ENCODE measurements at regions not wholly inside any gene's neighbourhood (a gene's known extent, or its start where the extent isn't known, plus 50 kb on each side); places are given as distances from the start of the nearest gene placed in this dataset.

- TF ChIP-seq, protein P1, sequence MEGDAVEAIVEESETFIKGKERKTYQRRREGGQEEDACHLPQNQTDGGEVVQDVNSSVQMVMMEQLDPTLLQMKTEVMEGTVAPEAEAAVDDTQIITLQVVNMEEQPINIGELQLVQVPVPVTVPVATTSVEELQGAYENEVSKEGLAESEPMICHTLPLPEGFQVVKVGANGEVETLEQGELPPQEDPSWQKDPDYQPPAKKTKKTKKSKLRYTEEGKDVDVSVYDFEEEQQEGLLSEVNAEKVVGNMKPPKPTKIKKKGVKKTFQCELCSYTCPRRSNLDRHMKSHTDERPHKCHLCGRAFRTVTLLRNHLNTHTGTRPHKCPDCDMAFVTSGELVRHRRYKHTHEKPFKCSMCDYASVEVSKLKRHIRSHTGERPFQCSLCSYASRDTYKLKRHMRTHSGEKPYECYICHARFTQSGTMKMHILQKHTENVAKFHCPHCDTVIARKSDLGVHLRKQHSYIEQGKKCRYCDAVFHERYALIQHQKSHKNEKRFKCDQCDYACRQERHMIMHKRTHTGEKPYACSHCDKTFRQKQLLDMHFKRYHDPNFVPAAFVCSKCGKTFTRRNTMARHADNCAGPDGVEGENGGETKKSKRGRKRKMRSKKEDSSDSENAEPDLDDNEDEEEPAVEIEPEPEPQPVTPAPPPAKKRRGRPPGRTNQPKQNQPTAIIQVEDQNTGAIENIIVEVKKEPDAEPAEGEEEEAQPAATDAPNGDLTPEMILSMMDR (IDR thresholded peaks at IDR 0.05), result no peak
- Mint-ChIP-seq H3K36me3 (ENCODE audit: unreplicated experiment) (no peaks in the 10 kb centered on the region), H3K9me3 (ENCODE audit: unreplicated experiment) (peaks cover 44% of the 10 kb centered on the region), H3K27me3 (ENCODE audit: unreplicated experiment) (no peaks in the 10 kb centered on the region), H3K4me1 (ENCODE audit: unreplicated experiment) (no peaks in the 10 kb centered on the region), H3K27ac (ENCODE audit: unreplicated experiment) (no peak overlapping the region), H3K4me3 (ENCODE audit: unreplicated experiment) (no peak overlapping the region)
- DNase-seq (ENCODE audit: extremely low spot score, unreplicated experiment), result no peak
Observed at GRCh38 chr15:23750179-23750578, 63.1 kb upstream of the NDN start.

DNA sequence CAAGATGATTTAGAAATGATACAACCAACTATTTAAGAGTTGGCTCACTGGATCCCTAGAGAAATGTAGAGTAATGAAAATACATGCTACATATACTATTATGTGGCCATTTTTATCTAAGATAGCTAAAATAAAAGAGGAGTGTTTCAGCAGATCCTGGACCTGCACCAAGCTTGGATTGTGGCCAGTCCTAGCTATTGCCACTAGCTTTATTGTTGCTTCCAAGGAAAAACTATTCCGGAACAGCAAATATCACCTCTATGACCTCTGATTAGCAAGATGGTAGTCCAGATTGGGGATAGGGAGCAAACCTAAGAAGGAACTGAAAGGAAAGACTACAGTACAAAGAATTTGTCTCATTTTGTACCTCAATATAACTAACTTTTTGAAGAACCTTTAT is 63.7 kb upstream of the NDN start:
- no peaks in the 10 kb centered on the region for H3K36me3 Mint-ChIP-seq (ENCODE audit: unreplicated experiment)
- TF ChIP-seq, protein P1 (IDR thresholded peaks at IDR 0.05), result no peak
- H3K4me3 Mint-ChIP-seq (ENCODE audit: unreplicated experiment), result no peak overlapping the region
- H3K27me3 Mint-ChIP-seq (ENCODE audit: unreplicated experiment), result no peaks in the 10 kb centered on the region
- peaks cover 44% of the 10 kb centered on the region for H3K9me3 Mint-ChIP-seq (ENCODE audit: unreplicated experiment)
- no peaks in the 10 kb centered on the region for H3K4me1 Mint-ChIP-seq (ENCODE audit: unreplicated experiment)
- H3K27ac Mint-ChIP-seq (ENCODE audit: unreplicated experiment), result no peak overlapping the region
- DNase-seq (ENCODE audit: extremely low spot score, unreplicated experiment), result no peak

GRCh38 chr15:23753248-23753647 is 66.1 kb upstream of the NDN start:
- TF ChIP-seq, protein P1 (IDR thresholded peaks at IDR 0.05), result no peak
- Mint-ChIP-seq H3K27me3 (ENCODE audit: unreplicated experiment) (no peaks in the 10 kb centered on the region), H3K9me3 (ENCODE audit: unreplicated experiment) (peaks cover 54% of the 10 kb centered on the region), H3K4me1 (ENCODE audit: unreplicated experiment) (no peaks in the 10 kb centered on the region), H3K4me3 (ENCODE audit: unreplicated experiment) (no peak overlapping the region), H3K36me3 (ENCODE audit: unreplicated experiment) (no peaks in the 10 kb centered on the region), H3K27ac (ENCODE audit: unreplicated experiment) (no peak overlapping the region)
- no peak for DNase-seq (ENCODE audit: extremely low spot score, unreplicated experiment)

- TF ChIP-seq, protein P1 (IDR thresholded peaks at IDR 0.05), result no peak
- no peak for DNase-seq (ENCODE audit: extremely low spot score, unreplicated experiment)
- no peaks in the 10 kb centered on the region for H3K4me1 Mint-ChIP-seq (ENCODE audit: unreplicated experiment)
- no peak overlapping the region for H3K27ac Mint-ChIP-seq (ENCODE audit: unreplicated experiment)
- H3K4me3 Mint-ChIP-seq (ENCODE audit: unreplicated experiment), result no peak overlapping the region
- peaks cover 50% of the 10 kb centered on the region for H3K9me3 Mint-ChIP-seq (ENCODE audit: unreplicated experiment)
- H3K36me3 Mint-ChIP-seq (ENCODE audit: unreplicated experiment), result no peaks in the 10 kb centered on the region
- H3K27me3 Mint-ChIP-seq (ENCODE audit: unreplicated experiment), result no peaks in the 10 kb centered on the region
Observed at GRCh38 chr15:23758891-23759290, 71.8 kb upstream of the NDN start.

DNA sequence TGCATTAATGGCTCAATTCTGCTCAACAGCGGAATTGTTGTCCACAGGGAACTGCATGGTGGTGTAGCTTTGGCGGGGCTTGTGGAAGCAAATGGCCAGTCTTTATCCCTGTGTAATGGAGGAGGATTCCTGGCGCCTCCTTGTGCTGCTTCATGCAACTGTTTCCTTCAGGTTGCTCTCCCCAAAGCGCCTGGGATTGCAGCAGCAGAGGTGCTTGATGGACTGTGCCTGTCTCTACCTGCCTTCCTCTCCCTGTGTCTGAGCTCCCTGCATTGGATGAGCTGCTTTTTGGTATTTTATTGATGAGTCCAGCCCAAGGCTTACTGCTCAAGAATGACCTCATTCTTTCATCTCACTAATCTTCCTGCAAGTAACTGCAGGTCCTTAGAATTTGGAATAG is 72.9 kb upstream of the NDN start:
- Mint-ChIP-seq H3K9me3 (ENCODE audit: unreplicated experiment) (peaks cover 55% of the 10 kb centered on the region), H3K36me3 (ENCODE audit: unreplicated experiment) (no peaks in the 10 kb centered on the region), H3K4me3 (ENCODE audit: unreplicated experiment) (no peak overlapping the region), H3K4me1 (ENCODE audit: unreplicated experiment) (no peaks in the 10 kb centered on the region), H3K27me3 (ENCODE audit: unreplicated experiment) (no peaks in the 10 kb centered on the region), H3K27ac (ENCODE audit: unreplicated experiment) (no peak overlapping the region)
- DNase-seq (ENCODE audit: extremely low spot score, unreplicated experiment), result no peak
- TF ChIP-seq, protein P1 (IDR thresholded peaks at IDR 0.05), result no peak
